SKM-1 treated with dmso at 0.1 percent for 144 hours (cell line): ENCODE measurements at regions not wholly inside any gene's neighbourhood (a gene's known extent, or its start where the extent isn't known, plus 50 kb on each side); places are given as distances from the start of the nearest gene placed in this dataset.

ENCODE experiments used
- DNase-seq: peaks from one replicate; lab custom pipeline; 2025; ENCODE audit not compliant: unreplicated experiment; lab: John Stamatoyannopoulos, UW

- DNase-seq: no peak
Measured at GRCh38 chr6:113425977-113426660, 431.0 kb upstream of the MARCKS start.

- DNase-seq: no peak
Measured at GRCh38 chr6:113427617-113428016, 429.5 kb upstream of the MARCKS start.

- no peak for DNase-seq
Measured at GRCh38 chr6:113428702-113429101, 428.4 kb upstream of the MARCKS start.

- peak; percentile 10 for DNase-seq
Measured at GRCh38 chr6:113432521-113433334, 424.4 kb upstream of the MARCKS start.

- DNase-seq: peak; percentile 86
Measured at GRCh38 chr6:113433335-113433991, 423.7 kb upstream of the MARCKS start.

- DNase-seq: no peak
Measured at GRCh38 chr6:113434641-113435040, 422.5 kb upstream of the MARCKS start.

GRCh38 chr6:113437566-113437965 lies 419.6 kb upstream of the MARCKS start:
- no peak for DNase-seq

- no peak for DNase-seq
Measured at GRCh38 chr6:113439866-113440265, 417.3 kb upstream of the MARCKS start.

- DNase-seq: no peak
Measured at GRCh38 chr6:113442040-113442439, 415.1 kb upstream of the MARCKS start.

- DNase-seq: no peak
Measured at GRCh38 chr6:113445201-113445600, 411.9 kb upstream of the MARCKS start.

- DNase-seq: peak; percentile 67
Measured at GRCh38 chr6:113447088-113447831, 409.9 kb upstream of the MARCKS start.

- DNase-seq: no peak
Measured at GRCh38 chr6:113449051-113449450, 408.1 kb upstream of the MARCKS start.

GRCh38 chr6:113450061-113450465 lies 407.1 kb upstream of the MARCKS start:
- DNase-seq: no peak

- peak; percentile 35 for DNase-seq
Measured at GRCh38 chr6:113451049-113451448, 406.1 kb upstream of the MARCKS start.

GRCh38 chr6:113457198-113457597 lies 399.9 kb upstream of the MARCKS start:
- no peak for DNase-seq

- DNase-seq: no peak
Measured at GRCh38 chr6:113457751-113458150, 399.4 kb upstream of the MARCKS start.

- DNase-seq: no peak
Measured at GRCh38 chr6:113458368-113459010, 398.7 kb upstream of the MARCKS start.

GRCh38 chr6:113461153-113461932 lies 395.8 kb upstream of the MARCKS start:
- DNase-seq: no peak

- DNase-seq: no peak
Measured at GRCh38 chr6:113464536-113464935, 392.6 kb upstream of the MARCKS start.

- DNase-seq: peak; percentile 77
Measured at GRCh38 chr6:113464960-113465359, 392.2 kb upstream of the MARCKS start.
